Naive B cell (primary cell): ENCODE measurements at regions not wholly inside any gene's neighbourhood (a gene's known extent, or its start where the extent isn't known, plus 50 kb on each side); places are given as distances from the start of the nearest gene placed in this dataset.

Experiments
- ATAC-seq, 2 donors: fragments of 150-1000 bp; cut with Tn5 transposase; 2 replicates each; pipeline ENCODE4 v1.10.0; 2021; ENCODE audit warnings: low read depth in 2 of 2, mild to moderate bottlenecking in 2 of 2, moderate library complexity in 2 of 2
- DNase-seq: peaks from one replicate; pipeline ENCODE4 v3.0.0; 2022
- H3K27ac Mint-ChIP-seq, 6 donors: one replicate each; pipeline ENCODE4 v1.8.0; 2020 to 2022; ENCODE audit warnings: mild to moderate bottlenecking in 6 of 6, mixed read lengths in 6 of 6, moderate library complexity in 5 of 6, inconsistent platforms in 2 of 6
- H3K27me3 Mint-ChIP-seq, 3 donors: one replicate each; pipeline ENCODE4 v1.8.0; 2021 to 2022; ENCODE audit warnings: mixed read lengths in 3 of 3, mild to moderate bottlenecking in 1 of 3
- H3K36me3 Mint-ChIP-seq, 2 donors: one replicate each; pipeline ENCODE4 v1.8.0; 2020 to 2022; ENCODE audit warnings: mixed read lengths in 2 of 2, inconsistent platforms in 1 of 2, mild to moderate bottlenecking in 1 of 2
- H3K4me1 Mint-ChIP-seq, 3 donors: one replicate each; pipeline ENCODE4 v1.8.0; 2020 to 2022; ENCODE audit warnings: mixed read lengths in 3 of 3, inconsistent platforms in 1 of 3, mild to moderate bottlenecking in 1 of 3, moderate library complexity in 1 of 3
- H3K4me3 Mint-ChIP-seq, 8 donors: one replicate each; pipeline ENCODE4 v1.8.0; 2020 to 2022; ENCODE audit warnings: mild to moderate bottlenecking in 8 of 8, mixed read lengths in 8 of 8, moderate library complexity in 8 of 8, inconsistent platforms in 2 of 8
- H3K9me3 Mint-ChIP-seq, 7 donors: one replicate each; pipeline ENCODE4 v1.8.0; 2020 to 2022; ENCODE audit warnings: mixed read lengths in 7 of 7, mild to moderate bottlenecking in 5 of 7, inconsistent platforms in 2 of 7, moderate library complexity in 1 of 7

DNA sequence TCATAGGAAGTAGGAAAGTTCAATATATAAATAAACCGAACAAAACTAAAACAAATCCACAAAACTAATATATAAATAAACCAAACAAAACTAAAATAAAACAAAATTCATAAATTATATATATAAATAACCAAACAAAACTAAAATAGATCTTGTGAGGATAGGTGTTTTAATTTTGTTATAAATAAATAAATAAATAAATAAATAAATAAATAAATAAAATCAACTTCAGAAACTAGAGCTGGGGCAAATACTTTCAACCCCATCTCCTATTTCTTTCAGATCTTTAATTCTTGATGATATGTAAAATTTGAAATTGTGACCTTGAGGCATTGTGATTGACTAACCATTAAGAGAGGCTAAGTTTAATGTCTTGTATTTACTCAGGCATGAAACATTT is 416.1 kb downstream of the SAMD5 start:
- Mint-ChIP-seq H3K9me3 (peaks cover 9 to 39% (median 20%) of the 10 kb centered on the region in 7 donors), H3K27me3 (no peaks in the 10 kb centered on the region), H3K27ac (no peak overlapping the region), H3K4me3 (no peak overlapping the region), H3K36me3 (no peaks in the 10 kb centered on the region), H3K4me1 (no peaks in the 10 kb centered on the region)
- ATAC-seq (no peak), DNase-seq (no peak)

DNA sequence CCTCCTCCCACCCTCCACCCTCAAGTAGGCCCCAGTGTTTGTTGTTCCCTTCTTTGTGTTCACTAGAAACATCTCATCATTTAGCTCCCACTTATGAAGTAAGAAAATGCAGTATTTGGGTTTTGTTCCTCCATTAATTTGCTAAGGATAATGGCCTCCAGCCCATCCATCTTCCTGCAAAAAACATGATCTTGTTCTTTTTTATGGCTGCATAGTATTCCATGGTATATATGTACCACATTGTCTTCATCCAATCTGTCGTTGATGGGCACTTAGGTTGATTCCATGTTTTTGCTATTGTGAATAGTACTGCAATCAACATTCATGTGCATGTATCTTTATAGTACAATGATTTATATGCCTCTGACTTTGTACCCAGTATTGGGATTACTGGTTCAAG is 416.8 kb upstream of the SASH1 start:
- no peaks in the 10 kb centered on the region for H3K4me1 Mint-ChIP-seq
- H3K9me3 Mint-ChIP-seq: peaks cover 13 to 39% (median 19%) of the 10 kb centered on the region in 7 donors
- H3K27ac Mint-ChIP-seq: no peak overlapping the region
- H3K27me3 Mint-ChIP-seq: no peaks in the 10 kb centered on the region
- no peak overlapping the region for H3K4me3 Mint-ChIP-seq
- no peak for ATAC-seq
- no peaks in the 10 kb centered on the region for H3K36me3 Mint-ChIP-seq
- no peak for DNase-seq

GRCh38 chr6:147930745-147931144 is 411.9 kb upstream of the SASH1 start:
- Mint-ChIP-seq H3K36me3 (no peaks in the 10 kb centered on the region), H3K9me3 (peaks cover 6 to 29% (median 13%) of the 10 kb centered on the region in 7 donors), H3K4me3 (no peak overlapping the region), H3K4me1 (no peaks in the 10 kb centered on the region), H3K27ac (no peak overlapping the region), H3K27me3 (no peaks in the 10 kb centered on the region)
- no peak for DNase-seq
- no peak for ATAC-seq

GRCh38 chr6:147933224-147933623 is 409.4 kb upstream of the SASH1 start:
- Mint-ChIP-seq H3K27ac (no peak overlapping the region), H3K36me3 (no peaks in the 10 kb centered on the region), H3K4me1 (no peaks in the 10 kb centered on the region), H3K27me3 (no peaks in the 10 kb centered on the region), H3K9me3 (peaks cover 0 to 14% (median 6%) of the 10 kb centered on the region in 7 donors), H3K4me3 (no peak overlapping the region)
- ATAC-seq (no peak), DNase-seq (no peak)

DNA sequence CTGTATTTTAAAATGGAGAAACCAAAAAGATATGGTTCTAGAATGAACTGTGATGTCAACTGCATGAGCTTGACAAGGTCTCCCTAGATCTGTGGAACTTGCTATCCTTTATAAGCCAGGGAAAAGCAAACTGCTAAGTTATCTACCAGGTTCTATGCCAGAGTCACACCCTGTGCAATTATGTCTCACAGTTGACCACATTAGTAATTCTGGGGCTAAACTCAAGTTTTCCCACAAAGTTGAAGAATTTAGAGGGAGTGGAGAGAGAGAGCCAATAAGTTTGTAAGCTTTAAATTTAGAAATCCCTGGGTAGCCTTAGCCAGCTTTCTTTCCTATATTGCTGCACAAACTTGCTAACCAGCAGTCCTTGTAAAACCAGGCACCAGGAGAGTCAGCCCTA is 407.0 kb upstream of the SASH1 start:
- H3K9me3 Mint-ChIP-seq: peaks cover 0 to 8% (median 0%) of the 10 kb centered on the region in 7 donors
- H3K27me3 Mint-ChIP-seq: no peaks in the 10 kb centered on the region
- no peak overlapping the region for H3K27ac Mint-ChIP-seq
- H3K4me1 Mint-ChIP-seq: no peaks in the 10 kb centered on the region
- no peaks in the 10 kb centered on the region for H3K36me3 Mint-ChIP-seq
- no peak for DNase-seq
- ATAC-seq: no peak
- H3K4me3 Mint-ChIP-seq: no peak overlapping the region

DNA sequence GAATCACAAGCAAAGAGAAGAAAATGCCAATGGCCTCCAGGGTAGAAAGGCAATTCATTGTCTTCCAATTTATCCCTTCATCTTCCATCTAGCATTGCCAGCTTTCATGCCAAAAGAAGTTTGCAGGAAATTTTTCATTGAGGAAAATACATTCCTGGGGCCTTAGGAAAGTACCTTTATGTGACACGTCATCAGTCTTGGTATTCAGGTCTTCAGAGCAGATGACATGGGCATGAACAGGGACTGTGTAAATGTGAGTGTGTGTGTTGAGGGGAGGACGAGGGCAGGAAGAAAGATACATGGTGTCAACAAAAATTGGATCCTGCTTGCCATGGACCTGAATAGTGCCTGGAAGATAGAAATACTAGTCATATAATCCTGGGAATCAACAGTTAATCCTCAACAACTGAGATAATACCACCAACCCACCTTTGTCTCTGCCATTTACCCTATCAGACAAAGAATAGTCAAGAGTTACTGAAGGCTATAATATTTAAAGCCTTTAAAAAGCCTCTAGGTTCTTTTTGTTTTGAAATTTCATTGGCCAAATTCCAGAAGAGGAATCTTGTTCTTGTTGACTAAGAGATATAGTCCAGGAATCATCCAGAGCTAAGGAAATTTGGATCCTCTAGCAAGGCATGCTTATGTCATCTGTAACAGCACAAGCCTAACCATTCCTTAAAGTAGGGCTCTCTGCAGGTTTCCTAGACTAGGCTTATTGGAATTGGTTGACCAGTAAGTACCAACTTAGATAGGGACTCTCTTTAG is 405.8 kb upstream of the SASH1 start:
- DNase-seq: no peak
- no peaks in the 10 kb centered on the region for H3K4me1 Mint-ChIP-seq
- H3K4me3 Mint-ChIP-seq: no peak overlapping the region
- H3K27me3 Mint-ChIP-seq: no peaks in the 10 kb centered on the region
- peaks cover 0 to 8% (median 0%) of the 10 kb centered on the region in 7 donors for H3K9me3 Mint-ChIP-seq
- H3K36me3 Mint-ChIP-seq: no peaks in the 10 kb centered on the region
- no peak for ATAC-seq
- no peak overlapping the region for H3K27ac Mint-ChIP-seq

DNA sequence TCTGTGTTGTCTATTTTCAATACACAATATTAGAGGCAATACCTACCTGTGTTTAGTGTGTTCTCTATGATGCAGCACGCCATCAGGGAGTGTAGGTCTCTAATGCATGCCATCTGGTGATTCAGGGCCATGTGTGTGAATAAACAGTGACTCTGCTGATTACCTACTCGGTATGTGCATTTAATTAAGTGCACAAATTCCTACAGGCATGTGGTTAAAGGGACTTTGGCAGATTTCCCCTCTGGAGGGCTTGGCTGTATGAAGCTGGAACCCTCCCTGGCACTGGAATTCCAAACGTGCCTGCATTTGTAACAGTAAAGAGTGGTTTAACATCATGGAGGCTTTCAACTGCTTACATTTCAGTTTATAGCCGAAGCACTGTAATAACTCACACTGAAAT is 401.5 kb upstream of the SASH1 start:
- H3K4me3 Mint-ChIP-seq: no peak overlapping the region
- H3K27me3 Mint-ChIP-seq: peaks cover 0 to 4% (median 0%) of the 10 kb centered on the region in 3 donors
- no peaks in the 10 kb centered on the region for H3K4me1 Mint-ChIP-seq
- H3K9me3 Mint-ChIP-seq: peaks cover 2 to 24% (median 7%) of the 10 kb centered on the region in 7 donors
- DNase-seq (no peak), ATAC-seq (no peak)
- H3K27ac Mint-ChIP-seq: no peak overlapping the region
- peaks cover 0 to 9% of the 10 kb centered on the region in 2 donors for H3K36me3 Mint-ChIP-seq

- no peaks in the 10 kb centered on the region for H3K4me1 Mint-ChIP-seq
- H3K27ac Mint-ChIP-seq: no peak overlapping the region
- H3K36me3 Mint-ChIP-seq: peaks cover 0 to 9% of the 10 kb centered on the region in 2 donors
- peaks cover 0 to 4% (median 0%) of the 10 kb centered on the region in 3 donors for H3K27me3 Mint-ChIP-seq
- no peak overlapping the region for H3K4me3 Mint-ChIP-seq
- DNase-seq (no peak), ATAC-seq (no peak)
- H3K9me3 Mint-ChIP-seq: peaks cover 2 to 24% (median 8%) of the 10 kb centered on the region in 7 donors
Measured at GRCh38 chr6:147942363-147942762, 400.3 kb upstream of the SASH1 start.

DNA sequence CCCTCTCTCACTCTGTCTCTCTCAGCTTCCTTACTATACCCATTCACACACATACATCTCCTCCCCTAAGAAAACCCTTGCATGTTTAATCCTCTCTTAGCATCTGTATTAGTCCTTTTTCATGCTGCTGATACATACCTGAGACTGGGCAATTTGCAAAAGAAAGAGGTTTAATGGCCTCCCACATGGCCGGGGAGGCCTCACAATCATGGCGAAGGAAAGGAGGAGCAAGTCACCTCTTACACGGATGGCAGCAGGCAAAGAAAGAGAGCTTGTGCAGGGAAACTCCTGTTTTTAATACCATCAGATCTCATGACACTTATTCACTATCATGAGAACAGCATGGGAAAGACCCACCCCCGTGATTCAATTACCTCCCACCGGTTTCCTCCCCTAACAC is 398.5 kb upstream of the SASH1 start:
- DNase-seq (no peak), ATAC-seq (no peak)
- Mint-ChIP-seq H3K9me3 (peaks cover 2 to 24% (median 7%) of the 10 kb centered on the region in 7 donors), H3K4me3 (no peak overlapping the region), H3K4me1 (no peaks in the 10 kb centered on the region), H3K27ac (no peak overlapping the region), H3K27me3 (peaks cover 0 to 4% (median 0%) of the 10 kb centered on the region in 3 donors), H3K36me3 (peaks cover 0 to 9% of the 10 kb centered on the region in 2 donors)

GRCh38 chr6:147947521-147947920 is 395.1 kb upstream of the SASH1 start:
- Mint-ChIP-seq H3K27me3 (peaks cover 0 to 4% (median 0%) of the 10 kb centered on the region in 3 donors), H3K4me3 (no peak overlapping the region), H3K9me3 (peaks cover 2 to 20% (median 7%) of the 10 kb centered on the region in 7 donors), H3K36me3 (peaks cover 0 to 9% of the 10 kb centered on the region in 2 donors), H3K27ac (no peak overlapping the region), H3K4me1 (no peaks in the 10 kb centered on the region)
- DNase-seq (no peak), ATAC-seq (no peak)

DNA sequence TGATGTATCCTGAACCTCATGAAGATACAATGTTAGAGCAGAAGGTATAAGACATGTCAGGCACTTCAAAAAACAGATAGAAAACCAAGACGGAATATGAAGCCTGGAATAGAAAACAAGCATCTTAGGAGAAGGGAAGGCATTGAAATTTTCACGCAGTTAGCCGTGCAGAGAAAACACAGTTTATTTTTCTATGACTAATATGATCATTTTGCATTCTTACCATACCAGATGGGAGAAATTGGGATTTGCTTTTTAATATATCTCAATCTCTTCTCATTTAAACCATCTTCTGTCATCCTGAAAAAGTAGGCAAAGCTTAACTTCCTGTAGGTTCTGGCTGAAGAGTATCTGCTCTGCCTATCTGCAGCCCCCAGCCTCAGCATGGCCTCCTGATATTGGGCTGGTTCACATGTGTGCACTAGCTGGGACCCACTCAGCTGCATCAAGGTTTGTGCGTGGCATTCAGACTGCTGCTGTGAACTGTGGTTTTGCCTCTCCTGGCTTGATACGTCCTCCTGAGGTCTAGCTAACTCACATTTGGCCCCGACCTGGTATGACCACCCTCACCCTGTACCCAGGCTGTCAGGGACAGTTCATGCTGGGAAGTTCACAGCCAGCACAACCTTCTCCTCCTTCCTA is 392.5 kb upstream of the SASH1 start:
- H3K9me3 Mint-ChIP-seq: peaks cover 0 to 6% (median under 1%) of the 10 kb centered on the region in 7 donors
- H3K27me3 Mint-ChIP-seq: no peaks in the 10 kb centered on the region
- ATAC-seq (no peak), DNase-seq (no peak)
- H3K27ac Mint-ChIP-seq: no peak overlapping the region
- no peak overlapping the region for H3K4me3 Mint-ChIP-seq
- H3K36me3 Mint-ChIP-seq: peaks cover 0 to 3% of the 10 kb centered on the region in 2 donors
- H3K4me1 Mint-ChIP-seq: no peaks in the 10 kb centered on the region

DNA sequence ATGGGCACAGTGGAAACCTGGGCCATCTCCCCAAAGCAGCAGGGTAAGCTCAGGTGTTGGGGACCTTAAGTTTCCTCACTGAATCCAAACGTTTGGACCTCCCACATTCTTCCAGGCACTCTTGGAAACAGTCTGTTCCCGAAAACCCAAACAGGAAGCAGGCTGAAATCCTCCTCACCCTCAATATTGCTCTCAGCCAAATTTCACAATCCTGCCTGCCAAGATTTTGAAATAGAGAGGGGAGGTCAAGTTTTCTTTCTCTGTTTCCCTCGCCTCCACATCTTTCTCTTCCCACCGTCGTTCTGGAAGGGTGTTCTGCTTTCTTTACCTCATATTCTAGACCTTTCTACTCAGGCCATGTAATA is 392.0 kb upstream of the SASH1 start:
- H3K27me3 Mint-ChIP-seq: no peaks in the 10 kb centered on the region
- H3K9me3 Mint-ChIP-seq: peaks cover 0 to 5% (median 0%) of the 10 kb centered on the region in 7 donors
- H3K36me3 Mint-ChIP-seq: no peaks in the 10 kb centered on the region
- H3K4me1 Mint-ChIP-seq: no peaks in the 10 kb centered on the region
- DNase-seq: no peak
- no peak overlapping the region for H3K4me3 Mint-ChIP-seq
- no peak for ATAC-seq
- H3K27ac Mint-ChIP-seq: no peak overlapping the region

DNA sequence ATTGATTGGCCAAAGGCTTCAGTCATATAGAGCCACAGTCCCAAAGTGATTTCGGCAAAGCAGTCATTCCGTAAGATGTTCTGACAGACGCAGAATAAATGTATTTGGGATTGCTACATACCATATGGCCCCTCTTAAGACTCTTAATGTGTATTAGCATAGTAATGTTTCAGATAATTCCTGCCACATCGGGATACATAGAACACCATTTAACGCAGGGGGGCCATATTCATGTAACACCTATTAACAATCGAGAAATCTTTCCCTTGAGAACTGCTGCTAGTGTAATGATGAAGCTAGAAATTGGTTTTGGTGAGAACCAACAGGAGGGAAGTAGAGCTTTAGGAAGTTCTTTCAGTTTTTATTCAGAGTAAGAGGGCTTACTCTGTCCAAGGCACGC is 390.9 kb upstream of the SASH1 start:
- DNase-seq (no peak), ATAC-seq (no peak)
- Mint-ChIP-seq H3K27me3 (no peaks in the 10 kb centered on the region), H3K4me1 (no peaks in the 10 kb centered on the region), H3K9me3 (peaks cover 0 to 2% (median 0%) of the 10 kb centered on the region in 7 donors), H3K36me3 (no peaks in the 10 kb centered on the region), H3K4me3 (no peak overlapping the region), H3K27ac (no peak overlapping the region)

DNA sequence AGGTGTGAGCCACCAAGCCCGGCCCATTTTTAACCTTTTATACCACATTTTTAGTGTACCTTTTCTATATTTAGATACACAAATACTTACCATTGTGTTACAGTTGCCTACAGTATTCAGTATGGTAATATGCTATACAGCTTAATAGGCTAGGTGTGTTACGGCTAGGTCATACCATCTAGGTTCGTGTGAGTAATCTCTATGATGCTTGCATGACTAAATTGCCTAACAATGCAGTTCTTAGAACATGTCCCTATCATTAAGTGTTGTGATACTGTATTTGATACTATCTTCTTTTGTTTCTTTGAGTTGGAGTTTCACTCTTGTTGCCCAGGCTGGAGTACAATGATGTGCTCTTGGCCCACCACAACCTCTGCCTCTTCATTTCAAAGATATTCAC is 387.7 kb upstream of the SASH1 start:
- DNase-seq: no peak

More for the DNA sequence above, 387.7 kb upstream of the SASH1 start:
- Mint-ChIP-seq H3K4me1 (no peaks in the 10 kb centered on the region), H3K27me3 (no peaks in the 10 kb centered on the region), H3K4me3 (no peak overlapping the region), H3K27ac (no peak overlapping the region), H3K36me3 (no peaks in the 10 kb centered on the region), H3K9me3 (peaks cover 0 to 2% (median 0%) of the 10 kb centered on the region in 7 donors)
- ATAC-seq: no peak
